GM21786 (cell line): ENCODE measurements at regions not wholly inside any gene's neighbourhood (a gene's known extent, or its start where the extent isn't known, plus 50 kb on each side); places are given as distances from the start of the nearest gene placed in this dataset.
"Not testable (repeated sequence)": the region's sequence is repeated elsewhere in the genome, so short reads cannot be mapped to it uniquely, and the experiment has no call there.

ENCODE experiments used
- ATAC-seq: cut with Tn5 transposase; IDR thresholded peaks from one replicate; pipeline ENCODE4 v1.9.1; 2021; ENCODE audit not compliant: unreplicated experiment

DNA sequence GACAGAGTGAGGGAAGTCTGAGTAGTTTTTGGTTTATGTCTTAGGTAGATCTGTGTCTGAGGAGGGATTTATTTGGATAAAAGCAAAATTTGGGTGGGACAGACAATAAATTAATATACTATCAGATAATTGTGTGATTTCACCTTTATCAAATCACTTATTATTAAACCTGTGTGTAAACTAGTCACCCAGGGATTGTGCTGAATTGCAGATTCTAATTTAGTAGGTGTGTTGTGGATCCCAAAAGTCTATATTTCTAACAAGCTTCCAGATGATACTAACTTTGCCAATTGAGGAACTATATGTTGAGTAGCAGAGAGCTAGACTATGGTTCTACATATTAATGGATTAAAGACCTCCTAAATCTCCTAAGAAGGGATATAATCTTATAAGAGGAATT lies 978.5 kb upstream of the FBXO33 start:
- ATAC-seq: no peak

DNA sequence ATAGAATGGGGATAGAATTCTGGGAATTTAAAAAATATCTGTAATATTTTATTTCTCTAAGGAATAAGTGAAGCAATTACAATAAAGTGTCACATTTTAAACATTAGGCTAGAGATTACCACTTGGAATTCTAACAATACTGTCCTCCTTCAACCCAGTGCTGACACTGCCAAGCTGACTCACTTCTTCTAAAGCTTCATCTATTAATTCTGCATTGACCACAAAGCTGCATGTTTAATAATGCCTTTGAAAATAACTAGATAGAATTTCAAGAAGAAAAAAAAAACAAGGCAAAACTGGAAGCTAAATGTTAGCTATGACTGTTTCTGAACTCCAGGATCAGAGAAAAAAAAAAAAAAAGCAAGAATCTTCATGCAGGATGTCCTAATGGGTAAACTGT lies 970.7 kb upstream of the FBXO33 start:
- ATAC-seq: no peak

DNA sequence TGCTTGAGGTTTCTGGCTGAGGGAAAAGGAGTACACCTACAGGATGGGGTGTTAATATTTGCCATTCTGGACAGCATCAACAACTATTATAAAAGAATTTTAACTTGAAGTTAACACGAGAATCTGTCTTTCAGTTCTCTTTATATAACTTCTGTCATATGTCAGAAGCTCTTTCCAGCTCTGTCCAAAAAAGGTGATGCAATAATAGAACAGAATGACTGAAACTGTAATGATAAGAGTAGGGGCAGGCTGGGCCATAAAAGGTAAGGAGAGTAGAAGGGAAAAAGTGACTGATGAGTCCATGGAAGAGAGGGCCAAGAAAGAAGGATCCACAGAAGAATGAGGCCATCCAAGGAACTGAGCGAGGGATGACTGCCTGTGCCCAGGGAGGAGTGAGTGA lies 966.7 kb upstream of the FBXO33 start:
- ATAC-seq: no peak

- no peak for ATAC-seq
These were observed 962.6 kb upstream of the FBXO33 start for GRCh38 chr14:40394634-40395340.

- no peak for ATAC-seq
These were observed 960.9 kb upstream of the FBXO33 start for GRCh38 chr14:40393143-40393542.

DNA sequence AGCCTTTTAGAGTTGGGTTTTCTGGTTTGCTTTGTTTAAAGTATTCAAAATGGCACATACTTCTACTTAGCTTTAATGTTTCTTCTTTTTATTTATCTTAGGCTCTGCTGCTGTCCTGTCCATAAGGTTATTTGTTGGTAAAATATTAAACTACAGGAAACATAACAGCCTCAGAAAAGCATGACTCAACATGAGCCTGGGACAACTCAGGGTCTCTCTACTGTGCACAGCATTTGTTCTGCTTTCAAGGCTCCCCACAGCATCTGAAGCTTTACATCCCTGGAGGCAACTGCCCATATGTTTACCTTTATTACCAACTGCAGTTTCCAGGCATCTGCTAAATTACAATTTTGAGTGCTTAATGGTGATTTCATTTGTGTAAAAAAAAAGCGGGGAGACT lies 954.2 kb upstream of the FBXO33 start:
- ATAC-seq: no peak

- ATAC-seq: no peak
These were observed 942.0 kb upstream of the FBXO33 start for GRCh38 chr14:40374221-40374620.

- ATAC-seq: no peak
These were observed 938.8 kb upstream of the FBXO33 start for GRCh38 chr14:40371011-40371410.

GRCh38 chr14:40368314-40368713 lies 936.1 kb upstream of the FBXO33 start:
- ATAC-seq: no peak

- ATAC-seq: no peak
These were observed 935.5 kb upstream of the FBXO33 start for GRCh38 chr14:40367717-40368116.

DNA sequence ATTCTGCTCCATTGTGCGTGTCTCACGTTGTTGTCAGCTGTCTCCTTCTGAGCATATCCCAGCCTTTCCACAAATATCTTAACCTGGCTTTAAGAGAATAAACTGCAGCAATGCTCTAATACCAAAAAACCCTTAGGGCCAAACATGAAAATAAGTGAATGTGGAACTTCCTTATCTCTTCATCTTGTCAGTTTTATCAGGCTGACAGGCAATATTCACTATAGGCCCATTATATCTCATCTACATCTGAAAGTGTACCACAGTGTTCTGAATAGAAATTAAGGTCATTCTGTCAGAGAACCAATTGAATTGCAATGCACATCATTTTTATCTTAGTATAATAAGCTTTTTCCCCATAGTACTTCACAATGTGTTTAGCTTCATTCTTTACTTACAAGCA lies 933.1 kb upstream of the FBXO33 start:
- no peak for ATAC-seq

DNA sequence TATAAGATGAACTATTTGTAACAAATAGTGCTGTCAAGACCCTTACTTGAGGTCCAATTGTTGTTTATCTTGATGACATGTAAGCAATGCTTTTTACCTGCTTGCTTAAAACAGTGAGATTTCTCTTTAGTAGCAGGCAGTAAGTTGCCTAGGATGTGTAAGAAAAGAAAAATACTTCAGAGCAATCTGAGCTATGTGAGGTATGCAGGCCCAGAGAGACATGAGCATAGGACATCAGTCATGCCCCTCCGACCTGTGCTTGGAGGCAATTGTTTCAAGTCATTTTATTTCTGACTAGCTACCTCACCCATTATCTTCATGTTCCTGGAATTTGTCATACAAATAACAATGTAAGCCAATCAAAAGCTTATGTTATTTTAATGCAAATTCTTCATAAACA lies 930.6 kb upstream of the FBXO33 start:
- ATAC-seq: no peak

DNA sequence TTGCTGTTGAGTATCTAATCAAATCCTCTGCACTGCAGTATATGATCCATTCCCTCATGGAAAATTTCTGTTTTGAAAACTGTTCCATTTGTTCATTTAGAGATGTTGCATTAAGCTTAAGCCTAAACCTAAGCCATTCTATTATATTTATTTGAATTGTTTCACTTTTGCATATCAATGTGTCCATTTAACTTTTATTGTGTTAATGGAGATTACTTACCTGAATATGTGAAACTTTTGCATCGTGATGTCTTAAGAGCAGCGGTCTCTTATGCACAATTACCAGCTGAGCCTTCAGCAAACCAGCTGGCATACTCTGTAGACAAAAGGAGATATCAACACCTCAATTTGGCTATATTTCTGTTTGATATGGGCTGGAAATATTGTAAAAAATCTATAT lies 922.5 kb upstream of the FBXO33 start:
- ATAC-seq: no peak

GRCh38 chr14:40348104-40348503 lies 915.9 kb upstream of the FBXO33 start:
- ATAC-seq: not testable (repeated sequence)

- ATAC-seq: no peak
These were observed 915.4 kb upstream of the FBXO33 start for GRCh38 chr14:40347675-40348074.

- no peak for ATAC-seq
These were observed 914.0 kb upstream of the FBXO33 start for GRCh38 chr14:40346275-40346674.

DNA sequence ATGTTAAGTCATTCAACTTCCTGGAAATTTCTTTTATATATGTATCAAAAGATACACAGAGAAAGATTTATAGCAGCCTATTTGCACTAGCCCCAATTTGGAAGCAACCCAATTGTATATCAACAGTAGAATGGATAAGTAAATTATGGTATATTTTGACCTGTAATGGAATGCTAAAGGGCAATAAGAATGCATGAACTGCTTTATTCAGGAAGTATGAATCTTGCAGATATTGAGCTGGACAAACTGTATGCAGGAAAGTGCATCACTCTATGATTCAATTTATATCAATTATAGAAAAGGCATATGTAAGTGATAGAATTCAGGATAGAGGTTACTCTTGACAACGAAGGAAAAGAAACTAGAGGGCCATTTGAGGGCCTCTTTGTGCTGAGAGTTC lies 913.1 kb upstream of the FBXO33 start:
- no peak for ATAC-seq

GRCh38 chr14:40340708-40341107 lies 908.5 kb upstream of the FBXO33 start:
- ATAC-seq: no peak

GRCh38 chr14:40336846-40337245 lies 904.6 kb upstream of the FBXO33 start:
- no peak for ATAC-seq

- not testable (repeated sequence) for ATAC-seq
These were observed 894.3 kb upstream of the FBXO33 start for GRCh38 chr14:40326519-40326918.

GRCh38 chr14:40318211-40318719 lies 886.0 kb upstream of the FBXO33 start:
- no peak for ATAC-seq

- no peak for ATAC-seq
These were observed 885.5 kb upstream of the FBXO33 start for GRCh38 chr14:40317690-40318089.

DNA sequence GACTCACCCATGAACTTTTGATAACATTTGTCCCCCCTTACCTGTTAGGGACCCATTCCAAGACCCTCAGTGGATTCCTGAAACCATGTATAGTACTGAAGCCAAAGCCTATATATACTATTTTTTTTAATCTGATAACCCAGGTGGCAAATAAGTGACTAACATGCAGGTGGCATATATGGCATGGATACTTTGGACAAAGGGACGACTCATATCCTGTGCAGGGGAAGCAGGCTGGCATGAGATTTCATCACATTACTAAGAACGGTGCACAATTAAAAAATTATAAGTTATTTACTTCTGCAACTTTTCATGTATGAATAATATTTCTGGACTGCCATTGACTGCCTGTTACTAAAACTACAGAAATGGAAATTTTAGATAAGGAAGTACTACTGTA lies 880.1 kb upstream of the FBXO33 start:
- ATAC-seq: no peak
